Rectal smooth muscle tissue (tissue), 1 donor: ENCODE measurements at regions not wholly inside any gene's neighbourhood (a gene's known extent, or its start where the extent isn't known, plus 50 kb on each side); places are given as distances from the start of the nearest gene placed in this dataset.

Experiments
- H3K27ac ChIP-seq: one replicate; pipeline ENCODE4 v1.7.0; 2013; ENCODE audit warnings: low read depth, low read length, inconsistent platforms
- H3K27me3 ChIP-seq: one replicate; pipeline ENCODE4 v1.7.0; 2013; ENCODE audit warnings: low read length; ENCODE audit not compliant: control insufficient read depth, insufficient read depth
- H3K36me3 ChIP-seq: one replicate; pipeline ENCODE4 v1.7.0; 2013; ENCODE audit warnings: low read length; ENCODE audit not compliant: control insufficient read depth, insufficient read depth
- H3K4me1 ChIP-seq: one replicate; pipeline ENCODE4 v1.7.0; 2013; ENCODE audit warnings: low read length; ENCODE audit not compliant: control insufficient read depth, insufficient read depth
- H3K4me3 ChIP-seq: one replicate; pipeline ENCODE4 v1.7.0; 2013; ENCODE audit warnings: low read length
- H3K9ac ChIP-seq: one replicate; pipeline ENCODE4 v1.7.0; 2013; ENCODE audit warnings: low read length

GRCh38 chr11:116312570-116313391, 460.0 kb downstream of the BUD13 start:
- Histone ChIP-seq H3K4me1 (peaks cover 16% of the 10 kb centered on the region), H3K36me3 (no peaks in the 10 kb centered on the region), H3K4me3 (no peak overlapping the region), H3K9ac (no peak overlapping the region), H3K27me3 (no peaks in the 10 kb centered on the region), H3K27ac (no peak overlapping the region)

DNA sequence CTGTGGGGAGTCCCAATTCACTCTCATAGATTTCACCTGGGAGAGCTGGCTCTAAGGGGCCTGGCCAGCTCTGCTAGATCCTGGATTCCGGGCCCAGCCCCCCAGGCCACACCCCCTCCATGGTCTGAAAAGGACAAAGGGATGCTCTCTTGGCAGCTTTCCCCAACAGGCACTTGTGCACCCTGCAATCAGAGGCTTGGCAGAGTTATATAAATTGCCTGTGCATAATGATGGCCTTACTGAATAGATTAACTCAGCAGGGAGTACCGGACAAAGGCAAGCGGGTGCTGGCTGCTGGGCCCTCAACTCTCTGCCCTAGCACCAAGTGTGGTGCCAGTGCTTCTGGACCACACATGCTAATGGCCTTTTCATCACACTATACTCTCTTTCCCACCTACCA, 461.6 kb downstream of the BUD13 start:
- no peaks in the 10 kb centered on the region for H3K36me3 ChIP-seq
- no peaks in the 10 kb centered on the region for H3K27me3 ChIP-seq
- no peak overlapping the region for H3K4me3 ChIP-seq
- H3K9ac ChIP-seq, result no peak overlapping the region
- H3K27ac ChIP-seq, result no peak overlapping the region
- H3K4me1 ChIP-seq, result peaks cover 16% of the 10 kb centered on the region

- no peak overlapping the region for H3K27ac ChIP-seq
- H3K9ac ChIP-seq, result no peak overlapping the region
- peaks cover 16% of the 10 kb centered on the region for H3K4me1 ChIP-seq
- no peaks in the 10 kb centered on the region for H3K36me3 ChIP-seq
- no peaks in the 10 kb centered on the region for H3K27me3 ChIP-seq
- H3K4me3 ChIP-seq, result no peak overlapping the region
Measured at GRCh38 chr11:116310698-116311097, 462.1 kb downstream of the BUD13 start.

DNA sequence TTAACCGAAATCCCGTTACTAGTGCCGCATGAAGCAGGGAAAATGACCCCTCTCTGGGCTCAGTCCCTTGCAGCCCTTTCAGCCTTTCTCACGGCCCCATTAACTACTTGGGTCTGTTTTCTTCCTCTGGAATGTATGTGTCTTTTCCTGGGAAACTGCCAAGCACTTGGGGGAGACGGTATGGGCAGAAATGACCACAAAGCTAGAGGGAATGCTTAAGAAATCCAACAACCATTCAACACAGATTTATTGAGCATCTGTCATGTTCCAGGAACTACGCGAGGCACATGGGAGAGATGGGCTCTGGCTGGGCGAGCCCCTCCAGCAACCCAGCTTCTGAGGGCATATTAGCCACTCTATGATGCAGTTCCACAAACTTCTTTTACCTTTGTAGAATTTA, 462.6 kb downstream of the BUD13 start:
- H3K4me3 ChIP-seq, result no peak overlapping the region
- H3K9ac ChIP-seq, result no peak overlapping the region
- no peaks in the 10 kb centered on the region for H3K27me3 ChIP-seq
- H3K4me1 ChIP-seq, result peaks cover 16% of the 10 kb centered on the region
- no peak overlapping the region for H3K27ac ChIP-seq
- no peaks in the 10 kb centered on the region for H3K36me3 ChIP-seq

- H3K27ac ChIP-seq, result no peak overlapping the region
- no peak overlapping the region for H3K4me3 ChIP-seq
- H3K36me3 ChIP-seq, result no peaks in the 10 kb centered on the region
- H3K4me1 ChIP-seq, result peaks cover 16% of the 10 kb centered on the region
- no peaks in the 10 kb centered on the region for H3K27me3 ChIP-seq
- H3K9ac ChIP-seq, result no peak overlapping the region
Measured at GRCh38 chr11:116309446-116309845, 463.3 kb downstream of the BUD13 start.

DNA sequence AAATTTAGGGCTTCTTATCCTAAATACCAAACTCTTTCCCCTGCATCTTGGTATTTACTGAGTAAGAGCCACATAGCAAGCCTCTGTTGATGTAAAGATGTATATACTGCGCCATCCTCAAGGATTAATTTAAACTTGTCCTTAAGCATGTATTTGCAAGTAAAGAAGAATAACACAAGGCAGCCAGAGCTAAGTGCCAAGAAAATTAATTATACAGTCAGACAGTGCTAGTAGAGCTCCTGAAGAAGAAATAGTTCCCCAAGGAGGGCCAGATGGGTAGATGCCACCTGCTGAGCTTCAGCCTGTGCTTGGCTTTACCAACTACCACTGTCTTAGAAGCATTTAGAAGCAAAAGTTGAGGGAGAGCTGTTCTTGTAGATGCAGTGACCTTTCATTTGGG, 470.0 kb downstream of the BUD13 start:
- Histone ChIP-seq H3K27me3 (no peaks in the 10 kb centered on the region), H3K9ac (no peak overlapping the region), H3K4me3 (no peak overlapping the region), H3K36me3 (no peaks in the 10 kb centered on the region), H3K27ac (no peak overlapping the region), H3K4me1 (no peaks in the 10 kb centered on the region)

- Histone ChIP-seq H3K36me3 (no peaks in the 10 kb centered on the region), H3K27me3 (no peaks in the 10 kb centered on the region), H3K27ac (no peak overlapping the region), H3K4me1 (no peaks in the 10 kb centered on the region), H3K4me3 (no peak overlapping the region), H3K9ac (no peak overlapping the region)
Measured at GRCh38 chr11:116301141-116301540, 471.6 kb downstream of the BUD13 start.

GRCh38 chr11:116300232-116300631, 472.6 kb downstream of the BUD13 start:
- Histone ChIP-seq H3K4me1 (no peaks in the 10 kb centered on the region), H3K9ac (no peak overlapping the region), H3K27me3 (no peaks in the 10 kb centered on the region), H3K36me3 (no peaks in the 10 kb centered on the region), H3K27ac (no peak overlapping the region), H3K4me3 (no peak overlapping the region)

DNA sequence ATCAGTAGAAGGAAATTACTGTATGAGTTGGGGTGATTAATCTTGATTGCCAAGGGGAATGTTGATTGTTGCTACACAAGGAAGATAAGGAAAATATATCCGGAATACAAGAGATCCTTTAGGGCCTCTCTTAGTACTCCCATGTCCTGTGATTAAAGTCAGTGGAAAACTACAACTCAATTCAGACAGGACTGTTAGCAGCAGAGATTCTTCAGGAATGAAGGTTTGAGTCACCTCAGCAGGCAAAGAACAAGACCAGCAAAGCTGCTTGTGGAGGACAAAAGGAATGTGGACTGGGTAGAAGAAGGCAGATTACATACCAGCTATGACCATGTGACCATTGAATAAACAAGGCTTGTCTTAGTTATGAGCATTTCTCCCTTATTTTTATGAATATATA, 478.2 kb downstream of the BUD13 start:
- Histone ChIP-seq H3K4me1 (peaks cover 5% of the 10 kb centered on the region), H3K9ac (no peak overlapping the region), H3K27me3 (no peaks in the 10 kb centered on the region), H3K27ac (no peak overlapping the region), H3K36me3 (no peaks in the 10 kb centered on the region), H3K4me3 (no peak overlapping the region)

DNA sequence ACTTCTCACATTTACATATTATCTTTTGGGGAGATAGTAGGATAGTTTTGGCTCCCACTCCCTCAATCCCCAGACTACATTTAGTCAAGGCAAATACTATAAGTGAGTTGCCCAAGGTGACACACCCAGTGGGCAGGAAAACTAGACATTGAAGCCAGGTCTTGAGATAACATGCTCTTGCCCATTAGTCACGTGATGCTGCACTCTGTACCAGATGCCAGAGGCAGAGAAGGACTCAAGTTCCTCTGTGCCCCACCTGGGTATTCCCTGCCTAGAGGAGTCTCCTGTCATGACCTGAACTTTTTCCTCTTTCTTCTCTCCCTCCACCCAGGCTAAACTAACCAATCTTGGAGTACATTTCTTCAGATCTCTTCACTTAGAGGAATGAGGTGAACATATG, 484.9 kb downstream of the BUD13 start:
- Histone ChIP-seq H3K27ac (no peak overlapping the region), H3K4me1 (no peaks in the 10 kb centered on the region), H3K4me3 (no peak overlapping the region), H3K9ac (no peak overlapping the region), H3K36me3 (no peaks in the 10 kb centered on the region), H3K27me3 (no peaks in the 10 kb centered on the region)

DNA sequence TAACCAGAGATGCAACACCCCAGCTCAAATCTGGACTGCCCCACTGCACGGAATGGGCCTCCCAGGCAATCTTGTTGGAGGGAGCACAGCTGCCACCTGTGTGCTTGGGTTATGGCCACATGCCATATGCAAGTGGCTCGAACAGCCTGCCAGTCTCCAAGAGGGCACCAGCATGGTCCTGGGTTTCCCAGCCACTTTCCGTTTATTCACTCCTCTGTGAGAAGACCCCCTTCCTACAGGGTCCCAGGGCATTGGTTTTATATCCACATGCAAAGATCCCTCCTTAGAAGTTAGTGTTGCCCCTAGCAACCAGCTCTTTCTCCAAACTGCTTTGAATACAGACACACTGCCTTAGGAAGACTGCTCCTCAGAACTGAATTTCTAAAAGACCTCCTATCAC, 487.8 kb downstream of the BUD13 start:
- no peaks in the 10 kb centered on the region for H3K36me3 ChIP-seq
- no peak overlapping the region for H3K9ac ChIP-seq
- no peak overlapping the region for H3K4me3 ChIP-seq
- no peaks in the 10 kb centered on the region for H3K4me1 ChIP-seq
- no peaks in the 10 kb centered on the region for H3K27me3 ChIP-seq
- no peak overlapping the region for H3K27ac ChIP-seq

DNA sequence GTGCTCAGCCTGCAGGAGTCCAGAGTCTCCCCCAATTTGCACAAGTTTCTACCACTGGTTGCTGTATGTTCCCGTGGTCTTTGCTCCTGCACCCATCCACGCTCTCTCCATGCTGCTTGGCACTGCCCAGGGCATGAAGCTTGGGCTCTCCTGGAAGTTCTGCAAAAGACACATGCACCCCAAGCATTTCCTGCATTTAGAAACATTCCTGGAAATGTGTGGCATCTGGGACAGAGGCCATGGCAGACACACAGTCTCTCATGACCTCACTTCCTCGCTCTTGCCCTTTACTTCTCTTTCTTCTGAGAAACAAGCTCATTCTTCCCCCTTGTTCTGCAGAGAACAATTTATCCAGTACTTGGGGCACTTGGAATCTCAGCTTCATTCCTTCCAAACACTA, 489.5 kb downstream of the BUD13 start:
- Histone ChIP-seq H3K4me1 (no peaks in the 10 kb centered on the region), H3K27me3 (no peaks in the 10 kb centered on the region), H3K4me3 (no peak overlapping the region), H3K27ac (no peak overlapping the region), H3K9ac (no peak overlapping the region), H3K36me3 (no peaks in the 10 kb centered on the region)

- Histone ChIP-seq H3K27me3 (no peaks in the 10 kb centered on the region), H3K4me1 (no peaks in the 10 kb centered on the region), H3K27ac (no peak overlapping the region), H3K9ac (no peak overlapping the region), H3K36me3 (no peaks in the 10 kb centered on the region), H3K4me3 (no peak overlapping the region)
Measured at GRCh38 chr11:116282481-116282880, 490.3 kb downstream of the BUD13 start.
